ENCODE measurements at regions not wholly inside any gene's neighbourhood (a gene's known extent, or its start where the extent isn't known, plus 50 kb on each side); places are given as distances from the start of the nearest gene placed in this dataset.

GRCh38 chr20:51918561-51918960 is 116.2 kb upstream of the SALL4 start:
- H3K4me3 ChIP-seq: no peak overlapping the region
- H3K9me3 ChIP-seq: no peaks in the 10 kb centered on the region
- TF ChIP-seq CTCF (IDR thresholded peaks at IDR 0.05) (no peak), POLR2A (IDR thresholded peaks at IDR 0.05) (no peak), POLR2AphosphoS5 (IDR thresholded peaks at IDR 0.05) (no peak)
- no peaks in the 10 kb centered on the region for H3K27me3 ChIP-seq
- no peaks in the 10 kb centered on the region for H3K36me3 ChIP-seq
- no peak for DNase-seq (ENCODE audit: low spot score in 2 of 2)
- H3K4me1 ChIP-seq: no peaks in the 10 kb centered on the region
- intact Hi-C loops (cut with DNase I; ENCODE audit: low total_unique reads): no loop called here
- no peak overlapping the region for H3K27ac ChIP-seq

- H3K36me3 ChIP-seq: no peaks in the 10 kb centered on the region
- no peaks in the 10 kb centered on the region for H3K4me1 ChIP-seq
- H3K27ac ChIP-seq: no peak overlapping the region
- H3K9me3 ChIP-seq: no peaks in the 10 kb centered on the region
- H3K27me3 ChIP-seq: no peaks in the 10 kb centered on the region
- TF ChIP-seq POLR2AphosphoS5 (IDR thresholded peaks at IDR 0.05) (no peak), CTCF (IDR thresholded peaks at IDR 0.05) (no peak), POLR2A (IDR thresholded peaks at IDR 0.05) (no peak)
- intact Hi-C loops (cut with DNase I; ENCODE audit: low total_unique reads): no loop called here
- no peak overlapping the region for H3K4me3 ChIP-seq
- DNase-seq (ENCODE audit: low spot score in 2 of 2): no peak
Measured at GRCh38 chr20:51917886-51918535, 115.7 kb upstream of the SALL4 start.

- intact Hi-C loops (cut with DNase I; ENCODE audit: low total_unique reads): no loop called here
- Histone ChIP-seq H3K9me3 (no peaks in the 10 kb centered on the region), H3K36me3 (no peaks in the 10 kb centered on the region), H3K27me3 (no peaks in the 10 kb centered on the region), H3K27ac (no peak overlapping the region), H3K4me3 (no peak overlapping the region), H3K4me1 (no peaks in the 10 kb centered on the region)
- TF ChIP-seq CTCF (IDR thresholded peaks at IDR 0.05) (no peak), POLR2AphosphoS5 (IDR thresholded peaks at IDR 0.05) (no peak), POLR2A (IDR thresholded peaks at IDR 0.05) (no peak)
- no peak for DNase-seq (ENCODE audit: low spot score in 2 of 2)
Measured at GRCh38 chr20:51916244-51916643, 113.9 kb upstream of the SALL4 start.

- no peaks in the 10 kb centered on the region for H3K4me1 ChIP-seq
- DNase-seq (ENCODE audit: low spot score in 2 of 2): no peak
- no peaks in the 10 kb centered on the region for H3K36me3 ChIP-seq
- no peak overlapping the region for H3K27ac ChIP-seq
- H3K9me3 ChIP-seq: no peaks in the 10 kb centered on the region
- no peak for TF ChIP-seq POLR2AphosphoS5 (IDR thresholded peaks at IDR 0.05)
- TF ChIP-seq POLR2A (IDR thresholded peaks at IDR 0.05): no peak
- TF ChIP-seq CTCF (IDR thresholded peaks at IDR 0.05): no peak
- intact Hi-C loops (cut with DNase I; ENCODE audit: low total_unique reads): no loop called here
- no peaks in the 10 kb centered on the region for H3K27me3 ChIP-seq
- H3K4me3 ChIP-seq: no peak overlapping the region
Measured at GRCh38 chr20:51914758-51915157, 112.4 kb upstream of the SALL4 start.

GRCh38 chr20:51910321-51911050 is 108.2 kb upstream of the SALL4 start:
- DNase-seq (ENCODE audit: low spot score in 2 of 2): no peak
- Histone ChIP-seq H3K4me1 (no peaks in the 10 kb centered on the region), H3K4me3 (no peak overlapping the region), H3K27me3 (no peaks in the 10 kb centered on the region), H3K9me3 (no peaks in the 10 kb centered on the region), H3K36me3 (no peaks in the 10 kb centered on the region), H3K27ac (no peak overlapping the region)
- intact Hi-C loops (cut with DNase I; ENCODE audit: low total_unique reads): no loop called here
- no peak for TF ChIP-seq POLR2A (IDR thresholded peaks at IDR 0.05)
- no peak for TF ChIP-seq CTCF (IDR thresholded peaks at IDR 0.05)
- TF ChIP-seq POLR2AphosphoS5 (IDR thresholded peaks at IDR 0.05): no peak
